OCI-LY1 (cell line): ENCODE measurements at regions not wholly inside any gene's neighbourhood (a gene's known extent, or its start where the extent isn't known, plus 50 kb on each side); places are given as distances from the start of the nearest gene placed in this dataset.

Source experiments
- EZH2 ChIP-seq: fragments of 200-600 bp; sonication (generic), shearing (Covaris generic); IDR thresholded peaks from 2 replicates; pipeline ENCODE4 v1.8.0; 2017; ENCODE audit warnings: borderline replicate concordance, mixed run types, mild to moderate bottlenecking, antibody characterized with exemption, low read length, moderate library complexity, mixed read lengths
- TF ChIP-seq, protein P1 (sequence below): fragments of 200-600 bp; sonication (generic), shearing (Covaris generic); IDR thresholded peaks from 2 replicates; pipeline ENCODE4 v1.5.1; 2017; ENCODE audit warnings: mild to moderate bottlenecking, antibody characterized with exemption, low read length, moderate library complexity, mixed read lengths

DNA sequence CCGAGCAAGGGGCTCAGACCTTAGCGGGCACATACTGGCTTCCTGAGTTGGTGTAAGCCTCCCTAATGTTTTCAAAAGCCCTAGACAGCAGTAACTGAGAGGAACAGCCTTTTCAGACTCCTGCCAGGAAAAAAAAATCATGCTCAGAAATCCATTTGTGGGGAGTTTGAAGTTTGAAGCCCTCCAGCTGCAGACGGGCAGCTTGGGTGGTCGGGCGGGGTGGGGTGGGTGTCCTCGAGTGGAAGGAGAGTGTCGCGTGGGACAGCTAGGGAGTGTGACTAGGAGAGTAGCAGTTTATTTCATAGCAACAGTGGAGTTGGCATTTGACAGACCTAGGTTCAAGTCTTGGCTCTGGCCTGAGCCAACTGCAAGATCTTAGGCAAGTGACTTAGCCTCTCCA, 90.7 kb upstream of the PITX1 start:
- TF ChIP-seq, protein P1, sequence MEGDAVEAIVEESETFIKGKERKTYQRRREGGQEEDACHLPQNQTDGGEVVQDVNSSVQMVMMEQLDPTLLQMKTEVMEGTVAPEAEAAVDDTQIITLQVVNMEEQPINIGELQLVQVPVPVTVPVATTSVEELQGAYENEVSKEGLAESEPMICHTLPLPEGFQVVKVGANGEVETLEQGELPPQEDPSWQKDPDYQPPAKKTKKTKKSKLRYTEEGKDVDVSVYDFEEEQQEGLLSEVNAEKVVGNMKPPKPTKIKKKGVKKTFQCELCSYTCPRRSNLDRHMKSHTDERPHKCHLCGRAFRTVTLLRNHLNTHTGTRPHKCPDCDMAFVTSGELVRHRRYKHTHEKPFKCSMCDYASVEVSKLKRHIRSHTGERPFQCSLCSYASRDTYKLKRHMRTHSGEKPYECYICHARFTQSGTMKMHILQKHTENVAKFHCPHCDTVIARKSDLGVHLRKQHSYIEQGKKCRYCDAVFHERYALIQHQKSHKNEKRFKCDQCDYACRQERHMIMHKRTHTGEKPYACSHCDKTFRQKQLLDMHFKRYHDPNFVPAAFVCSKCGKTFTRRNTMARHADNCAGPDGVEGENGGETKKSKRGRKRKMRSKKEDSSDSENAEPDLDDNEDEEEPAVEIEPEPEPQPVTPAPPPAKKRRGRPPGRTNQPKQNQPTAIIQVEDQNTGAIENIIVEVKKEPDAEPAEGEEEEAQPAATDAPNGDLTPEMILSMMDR: no peak
- TF ChIP-seq EZH2: no peak
